ENCODE measurements at regions not wholly inside any gene's neighbourhood (a gene's known extent, or its start where the extent isn't known, plus 50 kb on each side); places are given as distances from the start of the nearest gene placed in this dataset.

GRCh38 chr1:228837817-228838716 is 102.8 kb downstream of the RHOU start (continued):
- TF ChIP-seq SP2 (CRISPR knock-in tag; IDR thresholded peaks at IDR 0.05) (no peak), ZNF335 (CRISPR knock-in tag; IDR thresholded peaks at IDR 0.05) (no peak; the same call in 1 of the 2 replicates), SMC3 (IDR thresholded peaks at IDR 0.05; ENCODE audit: low read length) (peak; percentile 8; the same call in 1 of the 2 replicates), NFIC (IDR thresholded peaks at IDR 0.05; ENCODE audit: low read length) (peak; percentile 68; the same call in 1 of the 2 replicates), TCF7L2 (IDR thresholded peaks at IDR 0.05; ENCODE audit: low read depth, low read length) (no peak), ZNF431 (CRISPR knock-in tag; IDR thresholded peaks at IDR 0.05; ENCODE audit: borderline replicate concordance, low read depth) (no peak), ZBTB43 (CRISPR knock-in tag; conservative IDR thresholded peaks at IDR 0.05) (0 out of 2 replicates have a peak, but pooled peaks have one; percentile 31), ZNF382 (CRISPR knock-in tag; IDR thresholded peaks at IDR 0.05; ENCODE audit: borderline replicate concordance) (no peak), NR2F2 (IDR thresholded peaks at IDR 0.05; ENCODE audit: borderline replicate concordance, low read depth) (peak; percentile 91), MYPOP (CRISPR knock-in tag; IDR thresholded peaks at IDR 0.05) (peak; percentile 58; the same call in 1 of the 2 replicates), PCBP2 (optimal IDR thresholded peaks at IDR 0.05; ENCODE audit: low read depth, low read length, poor library complexity, severe bottlenecking) (no peak), MYNN (CRISPR knock-in tag; IDR thresholded peaks at IDR 0.05; ENCODE audit: low read depth) (no peak), ZNF326 (CRISPR knock-in tag; IDR thresholded peaks at IDR 0.05; ENCODE audit: borderline replicate concordance) (no peak), POGZ (CRISPR knock-in tag; IDR thresholded peaks at IDR 0.05) (peak; percentile 89), CSRNP1 (CRISPR knock-in tag; IDR thresholded peaks at IDR 0.05) (no peak), SRSF4 (IDR thresholded peaks at IDR 0.05; ENCODE audit: low read depth, low read length, poor library complexity, severe bottlenecking) (no peak), ADNP (CRISPR knock-in tag; IDR thresholded peaks at IDR 0.05) (no peak), NFAT5 (CRISPR knock-in tag; IDR thresholded peaks at IDR 0.05) (0 out of 2 replicates have a peak, but pooled peaks have one; percentile 49), MED8 (CRISPR knock-in tag; IDR thresholded peaks at IDR 0.05; ENCODE audit: insufficient replicate concordance) (peak; percentile 85), RAD21 (CRISPR knock-in tag; IDR thresholded peaks at IDR 0.05) (peak; percentile 7; the same call in 1 of the 2 replicates)

Measured in HepG2 (cell line).